GM12878 (cell line): ENCODE measurements at regions not wholly inside any gene's neighbourhood (a gene's known extent, or its start where the extent isn't known, plus 50 kb on each side); places are given as distances from the start of the nearest gene placed in this dataset.

Experiments
- ATAC-seq: fragments of 200-7000 bp; cut with Tn5 transposase; 3 replicates; pipeline ENCODE4 v1.9.1; 2020; ENCODE audit warnings: mild to moderate bottlenecking, moderate library complexity
- BruUV-seq: library from RNA; stranded (reverse); fragments of 400-500 nt; replicated peaks from 2 replicates; lab custom pipeline; 2021; lab: Mats Ljungman, UMichigan
- CTCF ChIA-PET: fragments of 300-600 bp; sonication (Branson Sonifier 250); formaldehyde crosslinking; extraction: SDS; loops from one replicate; lab custom pipeline; 2021; ENCODE audit warnings: inconsistent platforms; lab: Yijun Ruan, JAX
- POLR2A ChIA-PET: fragments of 350-600 bp; formaldehyde crosslinking; extraction: SDS; loops from one replicate; lab custom pipeline; 2021; ENCODE audit warnings: inconsistent platforms; lab: Charles Lee
- RAD21 ChIA-PET: fragments of 300-600 bp; sonication (Branson Sonifier 250); formaldehyde crosslinking; loops from one replicate; lab custom pipeline; 2023; ENCODE audit warnings: antibody characterized with exemption; ENCODE audit not compliant: unreplicated experiment; lab: Charles Lee
- SMC1A ChIA-PET: fragments of 300-600 bp; sonication (Branson Sonifier 250); formaldehyde crosslinking; loops from one replicate; lab custom pipeline; 2023; ENCODE audit not compliant: unreplicated experiment, uncharacterized antibody; lab: Charles Lee
- DNase-seq: peaks from one replicate; pipeline ENCODE4 v3.0.0-alpha.2; 2011; ENCODE audit warnings: low read depth, low spot score
- FAIRE-seq: peaks from 3 replicates; lab custom pipeline; 2011; peaks lifted over from hg19 to GRCh38; lab: Jason Lieb, UNC
- H2AFZ ChIP-seq: 2 replicates; pipeline ENCODE4 v1.6.0; 2011; ENCODE audit warnings: low read depth, low read length, control low read depth; ENCODE audit not compliant: control insufficient read depth
- H3K27ac ChIP-seq: 2 replicates; pipeline ENCODE4 v1.5.1; 2011; ENCODE audit warnings: control low read depth; ENCODE audit not compliant: control insufficient read depth, insufficient read depth
- H3K27me3 ChIP-seq, 2 experiments: replicated peaks in 1 of 2; 2 replicates each; pipeline versions ENCODE4 v1.6.0 to v1.6.1; 2011; ENCODE audit warnings: low read length in 1 of 2; ENCODE audit not compliant: control insufficient read depth in 2 of 2, insufficient read depth in 2 of 2
- H3K36me3 ChIP-seq, 2 experiments: 2 replicates each; pipeline ENCODE4 v1.5.1; 2011; ENCODE audit warnings: low read length in 1 of 2; ENCODE audit not compliant: control insufficient read depth in 2 of 2, insufficient read depth in 2 of 2
- H3K4me1 ChIP-seq: 2 replicates; pipeline ENCODE4 v1.6.1; 2011; ENCODE audit warnings: mild to moderate bottlenecking, low read length, moderate library complexity, mixed read lengths; ENCODE audit not compliant: control insufficient read depth, insufficient read depth
- H3K4me2 ChIP-seq: 2 replicates; pipeline ENCODE4 v1.6.0; 2011; ENCODE audit warnings: control low read depth; ENCODE audit not compliant: control insufficient read depth, insufficient read depth
- H3K4me3 ChIP-seq: fragments of 200-600 bp; sonication (generic); 2 replicates; pipeline ENCODE4 v1.5.1; 2016
- H3K79me2 ChIP-seq: 2 replicates; pipeline ENCODE4 v1.6.0; 2011; ENCODE audit warnings: low read length; ENCODE audit not compliant: control insufficient read depth, insufficient read depth
- H3K9ac ChIP-seq: 2 replicates; pipeline ENCODE4 v1.8.0; 2011; ENCODE audit warnings: low read length, control low read depth, mixed read lengths; ENCODE audit not compliant: control insufficient read depth, insufficient read depth
- H3K9me3 ChIP-seq: replicated peaks from 3 replicates; pipeline ENCODE4 v1.5.1; 2011; ENCODE audit warnings: mild to moderate bottlenecking, low read length; ENCODE audit not compliant: control insufficient read depth, insufficient read depth
- H4K20me1 ChIP-seq: 2 replicates; pipeline ENCODE4 v1.6.0; 2011; ENCODE audit not compliant: control insufficient read depth, insufficient read depth
- ATF7 ChIP-seq: fragments of 450-650 bp; IDR thresholded peaks from 2 replicates; pipeline ENCODE4 v1.6.1; 2016; ENCODE audit warnings: low read depth, mild to moderate bottlenecking
- BCL3 ChIP-seq: IDR thresholded peaks from 2 replicates; pipeline ENCODE4 v1.6.1; 2011; ENCODE audit warnings: borderline replicate concordance, low read depth, mild to moderate bottlenecking, moderate library complexity, low read length; ENCODE audit not compliant: insufficient read depth, poor library complexity, severe bottlenecking
- BMI1 ChIP-seq: fragments of 450-650 bp; IDR thresholded peaks from 2 replicates; pipeline ENCODE4 v1.6.1; 2016; ENCODE audit warnings: mild to moderate bottlenecking, moderate library complexity, borderline replicate concordance
- CEBPB ChIP-seq, 2 experiments: fragments of 150-350 bp in 1 of 2; IDR thresholded peaks; 2 replicates each; pipeline ENCODE4 v1.6.1; 2012 to 2014; ENCODE audit warnings: low read depth in 2 of 2, low read length in 2 of 2, borderline replicate concordance in 1 of 2, inconsistent platforms in 1 of 2
- CHD4 ChIP-seq: fragments of 200-600 bp; sonication (generic); IDR thresholded peaks from 2 replicates; pipeline ENCODE4 v1.6.1; 2016; ENCODE audit warnings: mild to moderate bottlenecking
- ESRRA ChIP-seq: IDR thresholded peaks from 2 replicates; pipeline ENCODE4 v1.6.1; 2012; ENCODE audit warnings: mild to moderate bottlenecking, low read length, improper control_type of control experiment
- FOXM1 ChIP-seq: IDR thresholded peaks from 2 replicates; pipeline ENCODE4 v1.6.1; 2012; ENCODE audit warnings: low read depth, mild to moderate bottlenecking, inconsistent platforms, low read length, moderate library complexity
- IRF4 ChIP-seq: IDR thresholded peaks from 2 replicates; pipeline ENCODE4 v1.6.1; 2011; ENCODE audit warnings: low read depth, low read length
- MXI1 ChIP-seq: fragments of 150-350 bp; IDR thresholded peaks from 2 replicates; pipeline ENCODE4 v1.6.1; 2011; ENCODE audit warnings: low read depth, mild to moderate bottlenecking, inconsistent platforms, low read length, improper control_type of control experiment
- MYB ChIP-seq: fragments of 150-350 bp; IDR thresholded peaks from 2 replicates; pipeline ENCODE4 v1.6.1; 2014; ENCODE audit warnings: mild to moderate bottlenecking, low read depth, low read length, borderline replicate concordance
- PML ChIP-seq: IDR thresholded peaks from 2 replicates; pipeline ENCODE4 v1.6.1; 2012; ENCODE audit warnings: low read length, inconsistent platforms
- RB1 ChIP-seq: fragments of 450-650 bp; formaldehyde crosslinking; IDR thresholded peaks from 2 replicates; pipeline ENCODE4 v1.6.1; 2017; ENCODE audit warnings: mild to moderate bottlenecking, borderline replicate concordance
- RFX5 ChIP-seq: IDR thresholded peaks from 2 replicates; pipeline ENCODE4 v1.6.1; 2011; ENCODE audit warnings: low read depth, low read length, improper control_type of control experiment
- RUNX3 ChIP-seq: IDR thresholded peaks from 2 replicates; pipeline ENCODE4 v1.6.1; 2012; ENCODE audit warnings: low read length, inconsistent platforms
- SMAD5 ChIP-seq: IDR thresholded peaks from 2 replicates; pipeline ENCODE4 v1.6.1; 2016; ENCODE audit warnings: antibody characterized with exemption, low read depth
- TARDBP ChIP-seq: IDR thresholded peaks from 2 replicates; pipeline ENCODE4 v1.6.1; 2016; ENCODE audit warnings: borderline replicate concordance
- TCF7 ChIP-seq: IDR thresholded peaks from 2 replicates; pipeline ENCODE4 v1.6.1; 2014; ENCODE audit warnings: antibody characterized with exemption, borderline replicate concordance
- WGBS: methylation state at CpG from one replicate; pipeline ENCODE4 v1.1.6; 2016; ENCODE audit warnings: low lambda C conversion rate; ENCODE audit not compliant: insufficient replicate concordance, insufficient coverage; ENCODE audit errors: missing lambda C conversion rate; 5-methylcytosine and 5-hydroxymethylcytosine counted together
- in situ Hi-C: fragments of 300-500 bp; cut with MboI; formaldehyde crosslinking; loops from 9 replicates; pipeline ENCODE4 v1.14.3; 2018; ENCODE audit warnings: mixed read lengths
- intact Hi-C: fragments of 100-400 bp; cut with micrococcal nuclease; formaldehyde crosslinking; loops from one replicate; pipeline ENCODE4 v1.14.2; 2022; ENCODE audit not compliant: unreplicated experiment
- TF ChIP-seq, protein P1 (sequence below): IDR thresholded peaks from 2 replicates; pipeline ENCODE4 v1.6.1; 2011; ENCODE audit warnings: low read depth, low read length, improper control_type of control experiment, borderline replicate concordance

DNA sequence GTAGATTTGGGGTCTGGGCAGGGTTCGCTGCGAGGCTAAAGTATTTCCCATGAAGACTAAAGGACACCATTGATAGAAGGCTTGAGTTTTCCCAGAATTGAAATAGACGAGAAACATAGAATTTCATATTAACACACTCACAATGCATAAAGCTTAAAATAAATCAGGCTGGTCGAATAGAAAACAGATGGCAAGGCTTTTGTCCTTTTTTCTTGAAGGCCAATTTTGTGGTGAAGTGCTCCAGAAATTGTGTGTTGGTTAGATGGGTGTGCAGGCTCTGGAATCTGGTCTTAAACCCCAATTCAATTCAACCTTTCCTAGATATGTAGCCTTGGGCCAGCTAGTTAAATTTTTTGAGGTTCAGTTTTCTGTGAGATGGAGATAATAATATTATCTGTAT is 56.9 kb upstream of the LRCH1 start:
- in situ Hi-C loops: no loop called here
- Histone ChIP-seq H2AFZ (no peak overlapping the region), H3K36me3 (no peaks in the 10 kb centered on the region), H3K9ac (no peak overlapping the region), H3K4me2 (no peak overlapping the region), H4K20me1 (no peaks in the 10 kb centered on the region), H3K9me3 (no peaks in the 10 kb centered on the region), H3K4me3 (no peak overlapping the region), H3K27ac (no peak overlapping the region), H3K79me2 (no peaks in the 10 kb centered on the region), H3K27me3 (no peaks in the 10 kb centered on the region), H3K4me1 (no peaks in the 10 kb centered on the region)
- TF ChIP-seq CEBPB (IDR thresholded peaks at IDR 0.05; ENCODE audit: borderline replicate concordance in 1 of 2, low read depth in 2 of 2, low read length in 2 of 2) (no peak), RB1 (no peak), SMAD5 (no peak), BMI1 (no peak), ESRRA (no peak), RFX5 (no peak), TCF7 (no peak), ATF7 (no peak), TARDBP (no peak), PML (no peak), CHD4 (no peak), MYB (no peak), BCL3 (no peak), MXI1 (no peak), FOXM1 (no peak), IRF4 (no peak), RUNX3 (no peak)
- TF ChIP-seq, protein P1, sequence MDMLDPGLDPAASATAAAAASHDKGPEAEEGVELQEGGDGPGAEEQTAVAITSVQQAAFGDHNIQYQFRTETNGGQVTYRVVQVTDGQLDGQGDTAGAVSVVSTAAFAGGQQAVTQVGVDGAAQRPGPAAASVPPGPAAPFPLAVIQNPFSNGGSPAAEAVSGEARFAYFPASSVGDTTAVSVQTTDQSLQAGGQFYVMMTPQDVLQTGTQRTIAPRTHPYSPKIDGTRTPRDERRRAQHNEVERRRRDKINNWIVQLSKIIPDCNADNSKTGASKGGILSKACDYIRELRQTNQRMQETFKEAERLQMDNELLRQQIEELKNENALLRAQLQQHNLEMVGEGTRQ: no peak
- DNase-seq (no peak), ATAC-seq (no peak), FAIRE-seq (no peak)
- CTCF ChIA-PET: interaction anchor here (0.7 to 3.2 kb wide), 4 partner anchors 56 to 806 kb away, joined by 3 to 22 read pairs (median 4); no protein-coding TSS in a partner anchor
- intact Hi-C loops: no loop called here
- SMC1A ChIA-PET: interaction anchor here (0.9 to 2.9 kb wide), 7 partner anchors 7 to 223 kb away, joined by 3 to 13 read pairs (median 4); no protein-coding TSS in a partner anchor
- 47% methylated on average over 4 of the region's 4 CpGs for WGBS
- no TSS peak for BruUV-seq
- POLR2A ChIA-PET: interaction anchor here (0.7 kb wide), 1 partner anchor 216 kb away, joined by 3 read pairs; no protein-coding TSS in a partner anchor
- RAD21 ChIA-PET: interaction anchor here (3.0 to 3.2 kb wide), 2 partner anchors 56 to 222 kb away, joined by 10 to 21 read pairs; partner anchors contain the start of gene LRCH1
